COLO668 (cell line): ENCODE measurements at regions not wholly inside any gene's neighbourhood (a gene's known extent, or its start where the extent isn't known, plus 50 kb on each side); places are given as distances from the start of the nearest gene placed in this dataset.
"Not testable (repeated sequence)": the region's sequence is repeated elsewhere in the genome, so short reads cannot be mapped to it uniquely, and the experiment has no call there.

ENCODE experiments used
- DNase-seq: peaks from one replicate; lab custom pipeline; 2025; ENCODE audit not compliant: unreplicated experiment; lab: John Stamatoyannopoulos, UW

- no peak for DNase-seq
These were observed 104.3 kb upstream of the RNU6-1 start for GRCh38 chr15:67944010-67944641.

DNA sequence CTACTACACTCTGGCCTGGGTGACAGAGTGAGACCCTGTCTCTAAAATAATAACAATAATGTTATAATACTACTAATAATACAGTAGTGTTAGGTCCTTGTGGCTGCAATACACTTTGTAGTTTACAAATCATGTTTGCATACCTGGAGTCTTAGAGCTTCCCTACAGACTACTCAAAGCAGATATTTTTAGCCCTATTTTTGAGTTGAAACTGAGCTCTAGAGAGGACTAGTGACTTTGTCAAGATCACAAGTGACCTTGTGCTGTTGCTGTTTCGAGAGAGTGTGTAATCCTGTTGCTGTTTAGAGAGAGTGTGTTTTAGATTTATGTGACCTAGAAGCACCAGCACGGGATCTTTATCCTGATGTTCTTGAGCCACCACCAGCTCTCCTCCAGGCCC lies 105.3 kb upstream of the RNU6-1 start:
- DNase-seq, result no peak

GRCh38 chr15:67945951-67946700 lies 106.3 kb upstream of the RNU6-1 start:
- no peak for DNase-seq

DNA sequence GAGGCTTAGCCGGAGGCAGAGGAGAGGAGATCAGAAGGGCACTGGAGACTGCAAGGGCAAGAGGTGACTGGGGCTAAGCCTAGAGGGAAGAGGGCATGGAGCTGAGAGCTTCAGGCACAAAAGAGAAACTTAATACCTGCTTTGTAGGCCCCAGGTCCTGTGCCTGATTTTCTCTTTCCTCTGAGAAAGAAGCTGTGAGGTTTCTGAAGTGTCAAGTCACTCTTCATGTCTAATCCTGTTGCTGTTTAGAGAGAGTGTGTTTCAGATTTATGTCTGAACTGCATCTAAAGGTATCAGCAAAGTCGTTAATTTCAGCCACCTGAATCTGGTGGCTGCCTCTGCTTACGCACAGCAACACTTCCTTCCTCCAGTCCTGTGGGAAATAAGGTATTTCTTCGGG lies 106.9 kb upstream of the RNU6-1 start:
- DNase-seq, result no peak

GRCh38 chr15:67947254-67948039 lies 106.7 kb upstream of the PIAS1 start:
- no peak for DNase-seq

GRCh38 chr15:67948215-67948614 lies 105.9 kb upstream of the PIAS1 start:
- DNase-seq, result no peak

GRCh38 chr15:67951187-67951586 lies 102.9 kb upstream of the PIAS1 start:
- not testable (repeated sequence) for DNase-seq

DNA sequence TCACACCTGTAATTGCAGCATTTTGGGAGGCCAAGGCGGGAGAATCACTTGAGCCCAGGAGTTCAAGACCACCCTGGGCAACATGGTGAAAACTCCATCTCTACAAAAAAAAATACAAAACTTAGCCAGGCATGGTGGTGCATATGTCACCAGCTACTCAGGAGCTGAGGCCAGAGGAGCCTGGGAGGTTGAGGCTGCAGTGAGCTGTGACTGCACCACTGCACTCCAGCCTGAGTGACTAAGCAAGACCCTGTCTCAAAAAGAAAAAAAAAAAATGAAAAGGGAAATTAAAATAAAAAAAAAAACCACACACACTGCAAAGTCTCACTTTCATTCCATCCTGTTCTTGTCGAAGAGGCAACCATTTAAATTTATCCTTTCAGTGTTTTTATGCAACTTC lies 100.8 kb upstream of the PIAS1 start:
- DNase-seq, result no peak

DNA sequence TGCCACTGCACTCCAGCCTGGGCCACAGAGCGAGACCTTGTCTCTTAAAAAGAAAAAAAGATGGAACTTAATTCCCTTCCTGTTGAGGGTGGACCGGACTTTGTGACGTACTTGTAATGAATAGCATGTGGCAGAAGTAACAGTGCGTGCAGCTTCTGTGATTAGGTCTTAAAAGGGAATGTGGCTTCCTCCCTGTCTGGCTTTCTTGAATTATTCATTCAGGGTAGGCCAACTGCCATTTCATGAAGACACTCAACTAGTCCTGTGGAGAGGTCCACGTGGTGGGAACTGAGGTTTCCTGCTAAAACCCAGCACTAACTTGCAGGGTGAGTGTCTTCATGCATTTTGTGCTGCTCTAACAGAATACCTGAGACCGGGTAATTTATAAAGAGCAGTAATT lies 98.9 kb upstream of the PIAS1 start:
- DNase-seq, result no peak

GRCh38 chr15:67957435-67958132 lies 96.5 kb upstream of the PIAS1 start:
- no peak for DNase-seq

DNA sequence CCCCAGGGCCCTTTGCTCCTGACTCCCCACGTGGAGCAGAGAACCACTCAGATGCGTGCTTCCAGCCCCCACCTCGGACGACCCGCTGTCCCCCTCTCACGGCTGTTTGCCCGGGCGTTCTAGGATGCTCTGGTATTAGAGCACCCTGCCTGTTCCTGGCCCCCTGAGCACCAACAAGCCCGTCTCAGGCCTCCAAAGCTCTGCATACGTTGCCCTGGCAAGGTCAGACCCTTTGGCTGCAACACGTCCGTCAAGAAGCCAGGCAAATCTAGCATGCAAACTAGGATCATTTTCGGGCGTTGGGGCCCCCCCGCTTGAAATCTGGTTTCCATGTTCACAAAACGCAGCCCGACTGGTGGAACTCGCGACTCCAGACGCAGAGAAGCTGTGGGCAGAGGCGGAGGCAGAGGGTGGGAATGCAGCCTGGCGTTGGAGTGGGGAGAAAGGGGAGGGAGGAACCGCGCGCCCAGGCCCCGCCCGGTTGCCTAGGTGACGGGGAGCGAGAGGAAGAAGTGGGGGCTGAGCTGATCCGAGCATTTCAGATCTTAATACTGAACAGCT lies 86.2 kb upstream of the PIAS1 start:
- no peak for DNase-seq

DNA sequence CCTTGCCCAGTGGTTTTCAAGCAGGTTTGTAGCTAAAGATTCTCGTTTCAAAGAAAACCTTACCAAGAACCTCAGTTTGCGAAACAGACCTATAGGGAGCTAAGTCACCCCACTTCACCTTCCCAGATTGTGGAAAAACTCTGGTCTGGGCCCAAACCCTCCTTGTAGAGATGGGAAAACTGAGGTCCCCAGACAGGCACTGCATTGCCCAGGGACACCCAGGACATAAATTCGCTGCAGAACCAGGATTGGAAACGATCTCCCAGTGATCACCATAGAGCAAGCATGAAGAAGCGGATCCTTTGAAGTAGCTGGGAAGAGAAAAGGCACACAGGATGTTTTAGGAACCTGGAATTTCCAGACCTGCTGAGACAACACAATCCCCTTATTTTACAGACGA lies 85.6 kb upstream of the PIAS1 start:
- no peak for DNase-seq

- no peak for DNase-seq
These were observed 85.1 kb upstream of the PIAS1 start for GRCh38 chr15:67968966-67969365.

DNA sequence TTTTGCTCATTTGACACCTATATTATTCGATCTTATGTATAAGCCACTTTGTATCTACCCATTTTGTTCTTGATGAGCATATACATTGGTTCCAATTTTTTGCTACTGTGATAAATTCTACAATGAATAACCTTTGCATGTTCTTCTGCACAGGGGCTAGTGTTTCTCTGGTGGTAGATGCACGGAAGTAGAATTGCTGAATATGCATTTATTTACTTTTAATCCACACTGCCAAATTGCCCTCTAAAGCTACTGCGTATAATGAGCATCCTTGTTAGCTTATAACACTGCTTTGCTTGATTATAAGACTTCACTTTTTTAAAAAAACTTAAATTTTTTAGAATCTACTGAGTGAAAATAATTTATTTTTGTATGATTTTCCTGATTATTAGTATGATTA lies 84.2 kb upstream of the PIAS1 start:
- DNase-seq, result no peak

DNA sequence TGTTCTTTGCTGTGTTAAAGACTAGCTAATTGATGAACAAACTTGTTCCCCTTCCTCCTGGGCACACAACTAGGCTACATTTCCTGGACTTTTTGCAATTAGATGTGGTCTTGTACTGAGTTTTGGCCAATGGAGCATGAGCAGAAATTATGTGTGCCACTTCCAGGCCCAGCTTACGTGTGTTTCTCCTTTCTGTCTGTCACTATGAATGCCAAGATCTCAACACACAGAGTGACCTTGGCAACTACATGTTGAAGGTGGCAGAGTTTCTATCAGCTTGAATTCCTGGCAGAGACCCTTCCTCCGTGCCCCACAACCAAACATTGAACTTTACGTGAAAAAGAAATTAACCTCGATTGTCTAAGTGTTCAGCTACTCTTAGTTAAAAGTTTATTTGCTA lies 81.7 kb upstream of the PIAS1 start:
- no peak for DNase-seq

- DNase-seq, result no peak
These were observed 80.3 kb upstream of the PIAS1 start for GRCh38 chr15:67973846-67974245.

DNA sequence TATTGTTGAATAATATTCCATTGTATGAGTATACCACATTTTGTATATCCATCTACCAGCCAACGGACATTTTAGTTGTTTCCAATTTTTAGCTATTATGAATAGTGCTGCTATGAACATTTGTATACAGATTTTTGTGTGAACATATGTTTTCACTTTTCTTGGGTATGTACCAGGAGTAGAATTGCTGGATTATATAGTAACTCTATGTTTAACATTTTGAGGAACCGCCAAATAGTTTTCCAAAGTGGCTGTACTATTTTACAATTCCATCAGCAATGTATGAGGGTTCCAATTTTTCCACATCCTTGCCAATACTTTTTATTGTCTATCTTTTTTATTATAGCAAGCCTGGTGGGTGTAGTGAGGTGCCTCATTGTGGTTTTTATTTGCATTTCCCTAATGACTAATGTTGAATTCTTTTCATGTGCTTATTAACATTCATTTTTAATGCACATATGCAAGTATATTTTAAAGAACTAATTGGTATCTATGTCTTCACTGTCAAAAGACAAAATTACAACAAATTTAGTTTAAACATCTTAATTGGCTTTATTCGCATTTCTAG lies 77.5 kb upstream of the PIAS1 start:
- DNase-seq, result no peak

DNA sequence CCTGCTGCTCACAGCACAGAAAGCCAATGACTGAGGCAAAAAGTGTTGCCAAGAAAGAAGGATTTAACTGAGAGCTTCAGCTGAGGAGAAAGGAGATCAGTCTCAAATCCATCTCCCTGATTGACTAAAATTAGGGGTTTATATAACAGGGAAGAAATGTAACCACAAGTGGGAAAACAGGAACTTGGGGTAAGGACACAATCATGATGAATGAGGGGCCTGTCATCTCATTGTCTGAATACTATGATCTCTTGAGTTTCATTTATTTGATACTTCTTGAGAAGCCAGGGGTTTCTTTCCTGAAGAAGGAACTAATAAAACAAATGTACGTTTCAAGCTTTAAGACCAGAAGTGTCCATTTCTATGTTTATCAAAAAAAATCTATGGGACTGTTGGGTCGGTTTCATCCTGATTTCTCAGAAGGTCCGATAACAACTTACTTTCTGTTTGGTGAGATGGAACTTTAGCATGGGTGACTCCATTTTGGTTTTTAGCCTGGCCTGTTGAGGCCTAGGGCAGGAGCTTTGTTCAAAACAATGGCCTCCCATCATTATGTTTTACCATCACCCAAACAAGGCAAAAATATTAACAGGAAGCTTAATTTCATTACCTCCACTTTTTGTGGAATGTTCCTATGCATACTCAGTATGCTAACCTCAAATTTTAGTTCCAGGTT lies 76.6 kb upstream of the PIAS1 start:
- DNase-seq, result no peak

DNA sequence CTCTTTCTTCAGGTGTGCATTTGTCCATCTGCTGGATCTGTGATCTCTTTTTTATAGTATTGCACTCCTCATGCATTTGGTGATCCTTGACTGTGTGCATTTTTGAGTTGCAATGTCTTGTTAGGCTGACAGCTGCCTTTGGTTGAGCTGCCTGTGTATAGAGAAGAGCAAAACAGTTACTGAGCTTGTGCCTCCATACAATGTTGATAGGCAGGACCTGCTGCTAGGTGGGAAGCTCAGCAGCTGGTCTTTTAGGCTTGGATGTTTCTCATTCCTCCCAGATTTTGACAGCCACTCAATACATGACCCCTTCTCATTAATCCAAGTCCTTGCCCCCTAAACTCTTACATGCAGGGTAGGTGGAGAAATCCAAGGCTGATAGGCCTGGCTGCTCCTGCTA lies 74.8 kb upstream of the PIAS1 start:
- DNase-seq, result no peak

DNA sequence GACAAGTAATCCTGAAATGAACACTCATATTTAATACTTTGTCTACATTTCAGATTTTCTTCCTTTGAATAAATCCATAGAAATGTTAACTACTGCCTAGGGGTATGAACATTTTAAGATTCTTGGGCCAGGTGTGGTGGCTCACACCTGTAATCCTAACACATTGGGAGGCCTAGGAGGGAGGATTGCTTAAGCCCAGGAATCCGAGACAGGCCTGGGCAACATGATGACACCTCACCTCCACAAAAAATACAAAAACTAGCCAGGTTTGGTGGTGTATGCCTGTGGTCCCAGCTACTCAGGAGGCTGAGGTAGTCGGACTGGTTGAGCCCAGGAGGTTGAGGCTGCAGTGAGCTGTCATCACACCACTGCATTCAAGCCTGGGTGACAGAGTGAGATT lies 73.9 kb upstream of the PIAS1 start:
- no peak for DNase-seq
